RPMI7951 (cell line): ENCODE measurements at regions not wholly inside any gene's neighbourhood (a gene's known extent, or its start where the extent isn't known, plus 50 kb on each side); places are given as distances from the start of the nearest gene placed in this dataset.

ENCODE experiments used
- DNase-seq: peaks from one replicate; pipeline ENCODE4 v3.0.0-alpha.2; 2012; ENCODE audit warnings: low read depth

DNA sequence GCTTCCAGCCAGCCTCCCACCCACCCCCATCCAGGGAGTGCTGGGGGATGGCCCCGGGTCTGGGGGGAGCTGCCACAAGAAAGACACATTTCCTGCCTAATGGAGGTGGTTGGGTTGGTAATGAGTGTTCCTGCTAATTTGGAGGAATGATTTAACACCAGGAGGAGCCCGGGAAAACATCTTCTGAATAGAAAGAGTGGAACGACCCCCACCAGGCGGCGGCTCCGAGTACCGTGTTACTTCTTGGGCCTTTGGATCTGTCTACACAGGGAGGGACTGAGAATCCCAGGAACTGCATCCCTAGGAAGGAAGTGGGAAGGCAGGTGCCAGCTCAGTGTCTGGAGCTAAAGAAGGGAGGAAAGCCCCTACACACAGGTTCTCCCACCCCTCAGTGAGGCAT lies 64.6 kb downstream of the TSPAN17 start:
- DNase-seq, result no peak

GRCh38 chr5:176712546-176713304 lies 65.4 kb downstream of the TSPAN17 start:
- DNase-seq, result no peak

- DNase-seq, result no peak
These were observed 66.1 kb downstream of the TSPAN17 start for GRCh38 chr5:176713409-176713808.

DNA sequence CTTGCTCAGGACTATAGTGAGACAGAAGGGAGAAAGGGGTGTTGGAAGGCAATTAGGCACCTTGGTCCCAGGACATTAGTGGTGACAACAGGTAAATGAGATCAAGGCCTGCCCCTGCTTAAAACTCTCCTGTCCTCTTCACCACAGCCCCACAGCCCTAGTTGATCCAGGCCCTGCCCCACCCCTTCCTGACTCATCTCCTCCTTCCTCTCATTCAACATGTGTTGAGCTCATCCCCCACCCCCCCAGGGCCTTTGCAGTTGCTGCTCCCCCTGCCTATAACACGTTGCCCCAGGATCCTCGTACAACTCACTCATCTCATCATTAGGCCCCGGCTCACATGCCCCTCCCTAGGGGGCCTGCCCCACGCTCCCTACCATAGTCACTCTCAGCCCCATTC lies 66.8 kb downstream of the TSPAN17 start:
- peak; percentile 51 for DNase-seq

GRCh38 chr5:176716320-176716719 lies 69.0 kb downstream of the TSPAN17 start:
- peak; percentile 91 for DNase-seq

- DNase-seq, result no peak
These were observed 71.9 kb downstream of the TSPAN17 start for GRCh38 chr5:176719113-176719739.

DNA sequence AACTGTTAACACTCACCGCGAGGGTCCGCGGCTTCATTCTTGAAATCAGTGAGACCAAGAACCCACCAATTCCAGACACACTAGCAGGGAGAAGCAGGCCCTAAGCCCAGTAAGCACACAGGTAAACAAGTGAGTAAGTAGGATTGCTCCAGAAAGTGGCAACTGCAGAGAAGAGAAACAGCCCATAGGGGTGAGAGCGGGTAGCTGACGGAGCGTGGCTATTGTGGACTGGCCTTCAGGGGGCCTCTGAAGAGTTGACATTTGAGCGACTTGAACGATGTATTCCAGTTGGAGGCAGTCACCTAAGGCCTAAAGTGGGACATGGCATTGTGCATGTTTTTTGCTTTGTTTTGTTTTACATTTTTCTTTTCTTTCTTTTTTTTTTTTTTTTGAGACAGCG lies 74.2 kb downstream of the TSPAN17 start:
- DNase-seq, result no peak

GRCh38 chr5:176722757-176723156 lies 75.5 kb downstream of the TSPAN17 start:
- no peak for DNase-seq

- DNase-seq, result no peak
These were observed 76.2 kb downstream of the TSPAN17 start for GRCh38 chr5:176723440-176723839.

GRCh38 chr5:176724472-176724871 lies 77.2 kb downstream of the TSPAN17 start:
- DNase-seq, result no peak

- no peak for DNase-seq
These were observed 78.4 kb downstream of the TSPAN17 start for GRCh38 chr5:176725521-176726280.

- DNase-seq, result no peak
These were observed 79.7 kb downstream of the TSPAN17 start for GRCh38 chr5:176726746-176727527.

DNA sequence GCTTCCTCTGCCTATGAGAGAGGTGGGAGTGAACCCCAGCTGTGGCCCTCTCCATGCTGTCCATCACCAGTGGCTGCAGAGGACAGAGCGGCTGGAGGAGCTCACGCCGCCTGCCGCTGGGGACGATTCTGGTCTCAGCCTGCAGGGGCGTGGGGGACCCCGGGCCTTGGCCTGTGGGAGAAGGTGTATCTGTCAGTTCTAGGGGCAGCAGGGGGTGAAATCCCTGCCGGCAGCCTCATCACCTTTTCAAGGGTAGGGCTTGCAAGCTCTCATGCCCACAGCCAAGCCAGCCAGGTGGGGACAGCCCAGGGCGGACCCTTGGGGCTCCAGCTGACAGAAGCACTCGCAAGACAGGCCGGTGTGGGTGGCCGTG lies 80.2 kb downstream of the TSPAN17 start:
- DNase-seq, result no peak

GRCh38 chr5:176727983-176728675 lies 80.8 kb downstream of the TSPAN17 start:
- no peak for DNase-seq

GRCh38 chr5:176728831-176729251 lies 81.5 kb upstream of the UNC5A start:
- DNase-seq, result no peak

GRCh38 chr5:176730815-176731475 lies 79.4 kb upstream of the UNC5A start:
- no peak for DNase-seq

DNA sequence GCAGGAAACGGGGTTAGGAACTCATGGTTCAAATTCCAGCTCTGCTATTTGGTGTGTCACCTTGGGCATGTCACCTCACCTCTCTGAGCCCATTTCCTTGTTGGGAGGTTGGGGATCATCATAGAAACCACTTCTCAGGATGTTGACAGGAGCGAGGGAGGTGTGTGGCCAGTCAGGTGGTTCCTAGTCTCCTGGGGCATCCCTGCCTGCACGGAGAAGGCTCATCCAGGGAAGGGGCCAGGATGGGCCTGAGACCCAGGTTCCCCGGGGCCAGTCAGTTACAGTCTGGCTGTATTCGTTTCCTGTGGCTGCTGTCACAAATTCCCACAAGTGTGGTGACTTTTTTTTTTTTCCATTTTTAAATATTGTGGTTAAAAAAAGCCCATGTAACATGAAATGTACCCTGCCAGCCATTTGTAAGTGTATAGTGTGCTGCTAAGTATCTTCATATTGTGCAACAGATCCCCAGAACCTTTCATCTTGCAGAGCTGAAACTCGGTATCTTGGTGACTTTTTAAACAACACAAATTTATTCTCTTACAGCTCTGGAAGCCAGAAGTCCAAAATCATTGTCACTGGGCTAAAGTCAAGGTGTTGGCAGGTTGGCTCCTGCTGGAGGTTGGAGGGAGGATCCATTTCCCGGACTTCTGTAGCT lies 78.7 kb upstream of the UNC5A start:
- DNase-seq, result no peak

DNA sequence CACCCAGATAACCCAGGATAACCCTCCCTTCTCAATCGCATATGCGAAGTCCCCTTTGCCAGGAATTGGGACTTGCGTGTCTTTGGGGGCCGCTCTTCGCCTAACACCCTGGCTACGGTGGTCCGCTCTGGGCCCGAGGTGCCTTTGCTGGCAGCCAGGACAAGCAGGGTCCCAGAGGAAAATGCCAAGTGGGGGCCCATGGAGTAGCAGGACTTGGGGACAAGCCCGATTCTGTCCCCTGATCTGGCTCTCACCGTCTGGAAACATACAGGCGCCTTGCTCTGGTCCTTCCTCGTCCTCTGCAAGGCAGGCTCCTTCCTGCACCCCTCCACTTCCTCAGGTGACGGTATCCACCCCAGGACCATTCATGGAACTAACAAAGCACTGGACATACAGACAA lies 78.1 kb upstream of the UNC5A start:
- no peak for DNase-seq

DNA sequence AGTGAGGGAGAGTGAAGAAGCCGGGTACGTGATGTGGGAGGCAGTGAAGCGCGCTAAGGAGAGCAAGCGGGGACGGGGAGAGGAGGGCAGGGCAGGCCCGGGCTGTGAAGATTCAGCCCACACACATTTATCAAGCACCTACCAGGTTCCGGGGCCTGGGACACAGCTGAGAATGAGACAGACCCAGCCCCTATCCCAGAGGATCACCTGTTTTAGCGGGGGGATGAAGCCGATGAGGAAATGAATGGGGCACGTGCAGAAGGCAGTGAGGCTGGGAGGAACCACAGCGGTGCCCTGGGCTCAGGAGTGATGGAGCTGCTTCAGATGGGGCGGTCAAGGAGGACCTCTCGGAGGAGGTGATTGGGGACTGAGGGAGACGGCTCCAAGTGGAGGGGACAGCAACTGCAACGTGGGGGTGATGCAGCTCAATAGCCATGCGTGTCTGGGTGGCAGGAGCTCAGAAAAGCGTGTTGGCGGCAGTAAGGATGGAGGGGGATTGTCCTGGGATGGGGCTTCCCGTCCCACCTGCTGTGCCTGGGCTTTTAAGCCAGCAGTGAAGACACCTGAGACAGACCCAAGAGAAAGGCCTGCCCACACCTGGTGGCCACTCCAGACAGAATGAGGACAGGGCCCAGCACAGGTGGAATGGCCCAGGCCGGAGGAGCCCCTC lies 77.5 kb upstream of the UNC5A start:
- no peak for DNase-seq
